ENCODE measurements at regions not wholly inside any gene's neighbourhood (a gene's known extent, or its start where the extent isn't known, plus 50 kb on each side); places are given as distances from the start of the nearest gene placed in this dataset.

GRCh38 chr2:139790807-139791752 is 1010.9 kb upstream of the NXPH2 start:
- Mint-ChIP-seq H3K4me3 (ENCODE audit: unreplicated experiment) (no peak overlapping the region), H3K9me3 (ENCODE audit: unreplicated experiment) (peaks cover 2% of the 10 kb centered on the region), H3K27ac (ENCODE audit: unreplicated experiment) (peak overlapping the region; percentile 69), H3K27me3 (ENCODE audit: unreplicated experiment) (peaks cover 3% of the 10 kb centered on the region), H3K4me1 (ENCODE audit: low read depth, unreplicated experiment) (peaks cover 18% of the 10 kb centered on the region), H3K36me3 (ENCODE audit: unreplicated experiment) (no peaks in the 10 kb centered on the region)
- TF ChIP-seq CTCF (IDR thresholded peaks at IDR 0.05; ENCODE audit: partially characterized antibody, unreplicated experiment) = peak; percentile 12
- DNase-seq = no peak

GRCh38 chr2:139790136-139790535 is 1009.9 kb upstream of the NXPH2 start:
- no peak overlapping the region for H3K4me3 Mint-ChIP-seq (ENCODE audit: unreplicated experiment)
- TF ChIP-seq CTCF (IDR thresholded peaks at IDR 0.05; ENCODE audit: partially characterized antibody, unreplicated experiment) = no peak
- peaks cover 18% of the 10 kb centered on the region for H3K4me1 Mint-ChIP-seq (ENCODE audit: low read depth, unreplicated experiment)
- peaks cover 2% of the 10 kb centered on the region for H3K9me3 Mint-ChIP-seq (ENCODE audit: unreplicated experiment)
- no peak overlapping the region for H3K27ac Mint-ChIP-seq (ENCODE audit: unreplicated experiment)
- no peaks in the 10 kb centered on the region for H3K36me3 Mint-ChIP-seq (ENCODE audit: unreplicated experiment)
- DNase-seq = no peak
- peaks cover 3% of the 10 kb centered on the region for H3K27me3 Mint-ChIP-seq (ENCODE audit: unreplicated experiment)

GRCh38 chr2:139778732-139779131 is 998.5 kb upstream of the NXPH2 start:
- no peak for DNase-seq
- Mint-ChIP-seq H3K27ac (ENCODE audit: unreplicated experiment) (no peak overlapping the region), H3K36me3 (ENCODE audit: unreplicated experiment) (no peaks in the 10 kb centered on the region), H3K4me1 (ENCODE audit: low read depth, unreplicated experiment) (peaks cover 10% of the 10 kb centered on the region), H3K27me3 (ENCODE audit: unreplicated experiment) (peaks cover 1% of the 10 kb centered on the region), H3K4me3 (ENCODE audit: unreplicated experiment) (no peak overlapping the region), H3K9me3 (ENCODE audit: unreplicated experiment) (peaks cover 4% of the 10 kb centered on the region)
- TF ChIP-seq CTCF (IDR thresholded peaks at IDR 0.05; ENCODE audit: partially characterized antibody, unreplicated experiment) = no peak

GRCh38 chr2:139773720-139774277 is 993.6 kb upstream of the NXPH2 start:
- H3K4me1 Mint-ChIP-seq (ENCODE audit: low read depth, unreplicated experiment) = peaks cover 5% of the 10 kb centered on the region
- H3K9me3 Mint-ChIP-seq (ENCODE audit: unreplicated experiment) = peaks cover 4% of the 10 kb centered on the region
- DNase-seq = no peak
- no peak overlapping the region for H3K27ac Mint-ChIP-seq (ENCODE audit: unreplicated experiment)
- no peak for TF ChIP-seq CTCF (IDR thresholded peaks at IDR 0.05; ENCODE audit: partially characterized antibody, unreplicated experiment)
- H3K36me3 Mint-ChIP-seq (ENCODE audit: unreplicated experiment) = no peaks in the 10 kb centered on the region
- no peak overlapping the region for H3K4me3 Mint-ChIP-seq (ENCODE audit: unreplicated experiment)
- peaks cover 1% of the 10 kb centered on the region for H3K27me3 Mint-ChIP-seq (ENCODE audit: unreplicated experiment)

GRCh38 chr2:139769633-139770032 is 989.4 kb upstream of the NXPH2 start:
- Mint-ChIP-seq H3K4me1 (ENCODE audit: low read depth, unreplicated experiment) (no peaks in the 10 kb centered on the region), H3K36me3 (ENCODE audit: unreplicated experiment) (no peaks in the 10 kb centered on the region), H3K27me3 (ENCODE audit: unreplicated experiment) (no peaks in the 10 kb centered on the region), H3K27ac (ENCODE audit: unreplicated experiment) (no peak overlapping the region), H3K9me3 (ENCODE audit: unreplicated experiment) (no peaks in the 10 kb centered on the region), H3K4me3 (ENCODE audit: unreplicated experiment) (no peak overlapping the region)
- DNase-seq = no peak
- TF ChIP-seq CTCF (IDR thresholded peaks at IDR 0.05; ENCODE audit: partially characterized antibody, unreplicated experiment) = no peak

Data from glutamatergic neuron (in vitro differentiated cells).